ENCODE measurements at regions not wholly inside any gene's neighbourhood (a gene's known extent, or its start where the extent isn't known, plus 50 kb on each side); places are given as distances from the start of the nearest gene placed in this dataset.
"Not testable (repeated sequence)": the region's sequence is repeated elsewhere in the genome, so short reads cannot be mapped to it uniquely, and the experiment has no call there.

- ATAC-seq (ENCODE audit: poor library complexity) (no peak), DNase-seq (no peak)
- intact Hi-C loops (cut with DNase I), result no loop called here
These were observed 673.6 kb downstream of the HS3ST4 start for GRCh38 chr16:26365161-26365940.

GRCh38 chr16:26371349-26371869 is 679.6 kb downstream of the HS3ST4 start:
- DNase-seq (no peak), ATAC-seq (ENCODE audit: poor library complexity) (no peak)
- intact Hi-C loops (cut with DNase I), result no loop called here

- no peak for DNase-seq
- no peak for ATAC-seq (ENCODE audit: poor library complexity)
- intact Hi-C loops (cut with DNase I), result no loop called here
These were observed 682.6 kb downstream of the HS3ST4 start for GRCh38 chr16:26374279-26374925.

GRCh38 chr16:26382586-26382985 is 684.1 kb upstream of the C16orf82 start:
- ATAC-seq (ENCODE audit: poor library complexity), result no peak
- intact Hi-C loops (cut with DNase I), result no loop called here
- DNase-seq, result no peak

- no peak for DNase-seq
- intact Hi-C loops (cut with DNase I), result no loop called here
- no peak for ATAC-seq (ENCODE audit: poor library complexity)
These were observed 680.6 kb upstream of the C16orf82 start for GRCh38 chr16:26386096-26386495.

GRCh38 chr16:26391833-26392232 is 674.9 kb upstream of the C16orf82 start:
- no peak for DNase-seq
- intact Hi-C loops (cut with DNase I), result no loop called here

GRCh38 chr16:26394409-26394808 is 672.3 kb upstream of the C16orf82 start:
- ATAC-seq (ENCODE audit: poor library complexity), result no peak
- no peak for DNase-seq
- intact Hi-C loops (cut with DNase I), result no loop called here

More at GRCh38 chr16:26391833-26392232, 674.9 kb upstream of the C16orf82 start:
- no peak for ATAC-seq (ENCODE audit: poor library complexity)

- ATAC-seq (ENCODE audit: poor library complexity), result no peak
- no peak for DNase-seq
- intact Hi-C loops (cut with DNase I), result no loop called here
These were observed 671.0 kb upstream of the C16orf82 start for GRCh38 chr16:26395700-26396099.

- no peak for ATAC-seq (ENCODE audit: poor library complexity)
- no peak for DNase-seq
- intact Hi-C loops (cut with DNase I), result no loop called here
These were observed 670.1 kb upstream of the C16orf82 start for GRCh38 chr16:26396511-26397235.

GRCh38 chr16:26413780-26414179 is 652.9 kb upstream of the C16orf82 start:
- intact Hi-C loops (cut with DNase I), result no loop called here
- DNase-seq, result no peak

GRCh38 chr16:26419458-26419857 is 647.3 kb upstream of the C16orf82 start:
- DNase-seq; ATAC-seq (ENCODE audit: poor library complexity); intact Hi-C loops (cut with DNase I): not testable (repeated sequence)

More at GRCh38 chr16:26413780-26414179, 652.9 kb upstream of the C16orf82 start:
- ATAC-seq (ENCODE audit: poor library complexity), result no peak

- DNase-seq, result no peak
- intact Hi-C loops (cut with DNase I), result no loop called here
- no peak for ATAC-seq (ENCODE audit: poor library complexity)
These were observed 636.1 kb upstream of the C16orf82 start for GRCh38 chr16:26430618-26431017.

GRCh38 chr16:26433807-26434206 is 632.9 kb upstream of the C16orf82 start:
- intact Hi-C loops (cut with DNase I), result no loop called here
- no peak for ATAC-seq (ENCODE audit: poor library complexity)
- no peak for DNase-seq

GRCh38 chr16:26441178-26441577 is 625.5 kb upstream of the C16orf82 start:
- ATAC-seq (ENCODE audit: poor library complexity) (no peak), DNase-seq (no peak)
- intact Hi-C loops (cut with DNase I), result no loop called here

- DNase-seq, result no peak
- intact Hi-C loops (cut with DNase I), result no loop called here
- no peak for ATAC-seq (ENCODE audit: poor library complexity)
These were observed 624.4 kb upstream of the C16orf82 start for GRCh38 chr16:26442321-26442720.

GRCh38 chr16:26447570-26447969 is 619.2 kb upstream of the C16orf82 start:
- ATAC-seq (ENCODE audit: poor library complexity) (no peak), DNase-seq (no peak)
- intact Hi-C loops (cut with DNase I), result no loop called here

GRCh38 chr16:26453215-26453614 is 613.5 kb upstream of the C16orf82 start:
- ATAC-seq (ENCODE audit: poor library complexity) (no peak), DNase-seq (no peak)
- intact Hi-C loops (cut with DNase I), result no loop called here

GRCh38 chr16:26454102-26454501 is 612.6 kb upstream of the C16orf82 start:
- intact Hi-C loops (cut with DNase I), result no loop called here
- DNase-seq (no peak), ATAC-seq (ENCODE audit: poor library complexity) (no peak)

GRCh38 chr16:26456074-26456473 is 610.7 kb upstream of the C16orf82 start:
- intact Hi-C loops (cut with DNase I), result no loop called here
- DNase-seq, result no peak
- no peak for ATAC-seq (ENCODE audit: poor library complexity)
